Endothelial cell of hepatic sinusoid (primary cell): ENCODE measurements at regions not wholly inside any gene's neighbourhood (a gene's known extent, or its start where the extent isn't known, plus 50 kb on each side); places are given as distances from the start of the nearest gene placed in this dataset.
"Not testable (repeated sequence)": the region's sequence is repeated elsewhere in the genome, so short reads cannot be mapped to it uniquely, and the experiment has no call there.

ENCODE experiments used
- in situ Hi-C: cut with HindIII; loops from 2 replicates; pipeline ENCODE4 v1.10.0; 2017; ENCODE audit warnings: low sequenced_read_pairs

- in situ Hi-C loops, result no loop called here
Observed at GRCh38 chr7:24392774-24393173, 108.8 kb downstream of the NPY start.

- in situ Hi-C loops, result no loop called here
Observed at GRCh38 chr7:24395512-24395911, 111.5 kb downstream of the NPY start.

- in situ Hi-C loops, result not testable (repeated sequence)
Observed at GRCh38 chr7:24396387-24396786, 112.4 kb downstream of the NPY start.

GRCh38 chr7:24401628-24402593, 117.9 kb downstream of the NPY start:
- in situ Hi-C loops, result no loop called here

GRCh38 chr7:24402655-24403054, 118.7 kb downstream of the NPY start:
- in situ Hi-C loops, result no loop called here

GRCh38 chr7:24403557-24403956, 119.6 kb downstream of the NPY start:
- in situ Hi-C loops, result no loop called here

- in situ Hi-C loops, result no loop called here
Observed at GRCh38 chr7:24404315-24404714, 120.3 kb downstream of the NPY start.

GRCh38 chr7:24405002-24405401, 121.0 kb downstream of the NPY start:
- in situ Hi-C loops, result no loop called here

GRCh38 chr7:24406053-24406788, 122.2 kb downstream of the NPY start:
- in situ Hi-C loops, result no loop called here

GRCh38 chr7:24406789-24407299, 122.9 kb downstream of the NPY start:
- in situ Hi-C loops, result no loop called here

GRCh38 chr7:24407965-24408364, 124.0 kb downstream of the NPY start:
- in situ Hi-C loops, result no loop called here

- in situ Hi-C loops, result no loop called here
Observed at GRCh38 chr7:24408798-24409430, 124.9 kb downstream of the NPY start.

- in situ Hi-C loops, result no loop called here
Observed at GRCh38 chr7:24409431-24410024, 125.5 kb downstream of the NPY start.

- in situ Hi-C loops, result no loop called here
Observed at GRCh38 chr7:24411226-24411625, 127.2 kb downstream of the NPY start.

GRCh38 chr7:24417526-24418120, 133.6 kb downstream of the NPY start:
- in situ Hi-C loops, result no loop called here

GRCh38 chr7:24419077-24419476, 135.1 kb downstream of the NPY start:
- in situ Hi-C loops, result no loop called here

- in situ Hi-C loops, result no loop called here
Observed at GRCh38 chr7:24419511-24419910, 135.5 kb downstream of the NPY start.

GRCh38 chr7:24422441-24423010, 138.5 kb downstream of the NPY start:
- in situ Hi-C loops, result no loop called here

GRCh38 chr7:24425664-24426063, 141.7 kb downstream of the NPY start:
- in situ Hi-C loops, result no loop called here

GRCh38 chr7:24427048-24427447, 143.1 kb downstream of the NPY start:
- in situ Hi-C loops, result no loop called here
